Right lobe of liver (tissue), 4 donors: ENCODE measurements at regions not wholly inside any gene's neighbourhood (a gene's known extent, or its start where the extent isn't known, plus 50 kb on each side); places are given as distances from the start of the nearest gene placed in this dataset.

ENCODE experiments used
- CTCF ChIP-seq, 4 donors: fragments of 200-600 bp in 3 of 4; fragments of 450-650 bp in 1 of 4; IDR thresholded peaks; one replicate each; pipeline versions ENCODE4 v1.5.1 to v1.8.0; 2016 to 2022; ENCODE audit warnings: antibody characterized with exemption in 4 of 4, mild to moderate bottlenecking in 2 of 4
- POLR2A ChIP-seq: fragments of 450-650 bp; IDR thresholded peaks from one replicate; pipeline ENCODE4 v1.6.1; 2017; ENCODE audit warnings: antibody characterized with exemption, mild to moderate bottlenecking
- donor health status: DM: no; HTN: no; CAD: no.
- donor health status: DM: no; HTN: no; CAD: no.
- donor health status: DM: no; HTN: yes; CAD: no.

DNA sequence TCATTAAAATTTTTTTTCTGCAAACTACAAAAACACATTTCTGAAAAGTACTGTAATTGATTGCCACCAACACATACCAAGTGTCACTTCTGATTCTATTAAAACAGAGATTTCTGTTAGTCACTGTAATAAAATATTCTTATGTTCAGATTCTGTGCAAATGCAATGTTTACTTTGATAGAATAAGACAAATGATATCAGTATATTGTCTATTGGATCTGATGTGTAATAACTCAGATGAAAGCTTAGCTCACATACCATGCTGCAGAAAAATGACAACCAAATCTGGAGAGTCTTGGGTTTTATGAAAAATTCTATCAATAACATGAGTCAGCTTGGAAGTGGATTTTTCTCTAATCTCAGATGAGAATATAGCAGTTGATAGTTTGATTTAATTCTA, 963.8 kb upstream of the B3GALT2 start:
- no peak for TF ChIP-seq POLR2A
- TF ChIP-seq CTCF (IDR thresholded peaks at IDR 0.05): no peak
